Ovary (tissue), 7 donors: ENCODE measurements at regions not wholly inside any gene's neighbourhood (a gene's known extent, or its start where the extent isn't known, plus 50 kb on each side); places are given as distances from the start of the nearest gene placed in this dataset.
A peak's percentile ranks its signal among the peaks of the same experiment; 100 is the strongest.

Experiments
- DNase-seq, 5 donors: peaks; one replicate each; pipeline ENCODE4 v3.0.0-alpha.2; 2019 to 2020
- H3K27ac ChIP-seq, 2 donors: fragments of 200-600 bp; one replicate each; pipeline versions ENCODE4 v1.5.1 to v1.8.0; 2019 to 2022
- H3K27me3 ChIP-seq: fragments of 200-600 bp; one replicate; pipeline ENCODE4 v1.8.0; 2022
- H3K36me3 ChIP-seq: fragments of 200-600 bp; sonication (generic); one replicate; pipeline ENCODE4 v1.5.1; 2019
- H3K4me1 ChIP-seq: one replicate; pipeline ENCODE4 v1.8.1; 2013; ENCODE audit warnings: mild to moderate bottlenecking, moderate library complexity; ENCODE audit not compliant: insufficient read depth
- H3K4me3 ChIP-seq: fragments of 200-600 bp; sonication (generic); one replicate; pipeline ENCODE4 v1.5.1; 2017
- H3K9me3 ChIP-seq, 2 donors: fragments of 200-600 bp in 1 of 2; sonication (generic) in 1 of 2; one replicate each; pipeline versions ENCODE4 v1.5.1 to v1.8.1; 2013 to 2019; ENCODE audit warnings: mild to moderate bottlenecking in 1 of 2, moderate library complexity in 1 of 2
- CTCF ChIP-seq, 3 donors: fragments of 450-650 bp in 2 of 3; fragments of 200-600 bp in 1 of 3; IDR thresholded peaks; one replicate each; pipeline versions ENCODE4 v1.5.1 to v1.8.0; 2016 to 2022; ENCODE audit warnings: antibody characterized with exemption in 3 of 3, mild to moderate bottlenecking in 1 of 3
- EP300 ChIP-seq: sonication (generic); formaldehyde crosslinking; IDR thresholded peaks from one replicate; pipeline ENCODE4 v1.6.1; 2017; ENCODE audit warnings: antibody characterized with exemption
- POLR2A ChIP-seq: fragments of 450-650 bp; IDR thresholded peaks from one replicate; pipeline ENCODE4 v1.6.1; 2017; ENCODE audit warnings: antibody characterized with exemption, mild to moderate bottlenecking, moderate library complexity
- WGBS, 3 donors: extraction: QIAGEN DNeasy Blood & Tissue Kit in 1 of 3; methylation state at CpG; one replicate each; pipeline versions ENCODE4 v1.1.5 to v1.1.7; 2013 to 2017; 5-methylcytosine and 5-hydroxymethylcytosine counted together
- intact Hi-C, 4 donors: fragments of 100-400 bp; cut with DNase I; formaldehyde crosslinking; loops; one replicate each; pipeline versions ENCODE4 v1.11.0 to v1.15.1; 2022 to 2023
- donor health status: DM: no; HTN: no; CAD: no; lungs with moderate emphysema.
- donor health status: DM: no; HTN: no; CAD: no.
- donor health status: Bipolar disorder and iron deficiency.
- donor health status: DM: no; HTN: no; CAD: no.
- donor health status: DM: yes; HTN: yes; CAD: no.

- 95 to 96% (median 96%) methylated on average over 9 of the region's 9 CpGs for WGBS, 3 donors
- peaks cover 6% of the 10 kb centered on the region for H3K4me1 ChIP-seq
- no peak for DNase-seq
- TF ChIP-seq POLR2A (no peak), EP300 (no peak)
- no peaks in the 10 kb centered on the region for H3K9me3 ChIP-seq
- H3K27me3 ChIP-seq: no peaks in the 10 kb centered on the region
- H3K27ac ChIP-seq: no peak overlapping the region
- intact Hi-C loops: loop anchor here in 3 of 4 donors (10.0 kb wide), 3 partner anchors 508 to 738 kb away; partner anchors contain the start of gene PRDM1 (in 2 of the 3)
- no peaks in the 10 kb centered on the region for H3K36me3 ChIP-seq
- H3K4me3 ChIP-seq: no peak overlapping the region
These were observed 84.3 kb upstream of the PREP start for GRCh38 chr6:105487040-105487790.

GRCh38 chr6:105485456-105485855 lies 82.6 kb upstream of the PREP start:
- 60 to 66% (median 61%) methylated on average over 5 of the region's 5 CpGs for WGBS, 3 donors
- Histone ChIP-seq H3K27me3 (no peaks in the 10 kb centered on the region), H3K4me1 (peaks cover 5% of the 10 kb centered on the region), H3K27ac (no peak overlapping the region), H3K4me3 (no peak overlapping the region), H3K36me3 (no peaks in the 10 kb centered on the region), H3K9me3 (no peaks in the 10 kb centered on the region)
- intact Hi-C loops: loop anchor here in 3 of 4 donors (10.0 kb wide), 3 partner anchors 509 to 739 kb away; partner anchors contain the start of gene PRDM1 (in 2 of the 3)
- no peak for DNase-seq
- TF ChIP-seq POLR2A (no peak), EP300 (no peak), CTCF (IDR thresholded peaks at IDR 0.05) (no peak)

- Histone ChIP-seq H3K9me3 (no peaks in the 10 kb centered on the region), H3K4me3 (no peak overlapping the region), H3K4me1 (peaks cover 5% of the 10 kb centered on the region), H3K27me3 (no peaks in the 10 kb centered on the region), H3K27ac (no peak overlapping the region), H3K36me3 (no peaks in the 10 kb centered on the region)
- no peak for DNase-seq
- intact Hi-C loops: loop anchor here in 3 of 4 donors (5.0 to 10.0 kb wide), 4 partner anchors 510 to 740 kb away; partner anchors contain the start of gene PRDM1 (in 2 of the 3)
- 34 to 40% (median 37%) methylated on average over 12 of the region's 12 CpGs for WGBS, 3 donors
- TF ChIP-seq EP300 (no peak), POLR2A (no peak), CTCF (IDR thresholded peaks at IDR 0.05) (peak; percentile 77 to 97 (median 79))
These were observed 81.6 kb upstream of the PREP start for GRCh38 chr6:105484238-105485161.

GRCh38 chr6:105483492-105483891 lies 80.6 kb upstream of the PREP start:
- no peak for DNase-seq
- TF ChIP-seq EP300: no peak
- no peak for TF ChIP-seq CTCF (IDR thresholded peaks at IDR 0.05)
- TF ChIP-seq POLR2A: no peak
- H3K9me3 ChIP-seq: no peaks in the 10 kb centered on the region
- intact Hi-C loops: loop anchor here in 3 of 4 donors (5.0 to 10.0 kb wide), 4 partner anchors 511 to 741 kb away; partner anchors contain the start of gene PRDM1 (in 2 of the 3)
- no peak overlapping the region for H3K4me3 ChIP-seq
- WGBS, 3 donors: 20 to 32% (median 24%) methylated on average over 4 of the region's 4 CpGs
- H3K27me3 ChIP-seq: no peaks in the 10 kb centered on the region
- no peaks in the 10 kb centered on the region for H3K36me3 ChIP-seq
- peaks cover 1% of the 10 kb centered on the region for H3K4me1 ChIP-seq
- no peak overlapping the region for H3K27ac ChIP-seq
